Keratinocyte (primary cell): ENCODE measurements at regions not wholly inside any gene's neighbourhood (a gene's known extent, or its start where the extent isn't known, plus 50 kb on each side); places are given as distances from the start of the nearest gene placed in this dataset.

ENCODE experiments used
- CTCF ChIP-seq, 3 experiments: IDR thresholded peaks in 1 of 3; conservative IDR thresholded peaks in 1 of 3; optimal IDR thresholded peaks in 1 of 3; 2 replicates in 2 of 3; 3 replicates in 1 of 3; pipeline versions ENCODE3 to v1.5.1; 2011; ENCODE audit warnings: low read length in 3 of 3, mild to moderate bottlenecking in 3 of 3, moderate library complexity in 2 of 3, control low read depth in 1 of 3, inconsistent platforms in 1 of 3; ENCODE audit not compliant: insufficient read depth in 2 of 3; ENCODE audit errors: extremely low read depth in 1 of 3
- EZH2 ChIP-seq: IDR thresholded peaks from one replicate; pipeline ENCODE4 v1.6.1; 2012; ENCODE audit warnings: inconsistent platforms, mild to moderate bottlenecking, low read length, moderate library complexity

DNA sequence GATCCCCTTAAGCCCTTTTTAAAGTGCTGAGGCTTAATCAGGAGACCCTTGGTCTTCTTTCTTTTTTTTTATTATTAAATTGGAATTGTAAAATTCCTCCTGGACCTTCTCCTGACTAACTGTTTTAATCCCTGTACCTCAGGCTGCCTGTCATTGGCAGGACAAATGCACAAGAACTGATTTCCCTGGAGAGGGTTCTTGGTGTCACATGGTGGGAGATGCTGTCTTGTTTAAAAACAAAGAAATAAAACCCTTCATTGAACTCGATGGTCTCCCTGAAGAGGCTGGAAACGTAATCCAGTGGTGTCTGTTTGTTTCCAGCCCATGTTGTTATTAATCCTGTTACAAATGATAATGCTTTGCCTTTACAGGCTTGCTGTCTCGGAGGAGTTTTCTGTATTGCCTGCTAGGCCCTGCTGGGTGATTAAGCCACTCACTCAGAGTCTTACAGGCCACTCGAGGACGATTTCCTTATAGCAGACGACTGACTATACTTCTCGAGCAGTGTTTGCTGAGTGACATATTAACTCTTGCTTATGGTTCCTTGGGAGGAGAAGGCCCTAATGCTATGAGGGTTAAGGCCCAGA, 100.5 kb upstream of the MGAT5 start:
- TF ChIP-seq CTCF (optimal IDR thresholded peaks at IDR 0.05 in 1 of 3, IDR thresholded peaks at IDR 0.05 in 1 of 3, conservative IDR thresholded peaks at IDR 0.05 in 1 of 3; ENCODE audit: extremely low read depth in 1 of 3, insufficient read depth in 2 of 3, low read length in 3 of 3) (no peak), EZH2 (no peak)
